ENCODE measurements at regions not wholly inside any gene's neighbourhood (a gene's known extent, or its start where the extent isn't known, plus 50 kb on each side); places are given as distances from the start of the nearest gene placed in this dataset.

GRCh38 chr5:15027764-15028163 is 156.2 kb upstream of the ANKH start:
- H3K4me3 Mint-ChIP-seq = no peak overlapping the region

GRCh38 chr5:15026944-15027343 is 155.4 kb upstream of the ANKH start:
- H3K4me2 ChIP-seq (replicated peaks; ENCODE audit: low read depth, low read length, poor library complexity, severe bottlenecking) = no peak overlapping the region
- H4K20me1 ChIP-seq (ENCODE audit: control insufficient read depth, insufficient read depth, low read length, poor library complexity, severe bottlenecking) = no peaks in the 10 kb centered on the region
- H3K27ac ChIP-seq (ENCODE audit: low read length in 2 of 2) = no peak overlapping the region
- ChIA-PET POLR2A (no interaction called here), CTCF (interaction anchor here (1.2 to 4.1 kb wide), 3 partner anchors 12 to 378 kb away, joined by 3 to 12 read pairs (median 3); no protein-coding TSS in a partner anchor)
- DNase-seq (no peak), ATAC-seq (ENCODE audit: low read depth) (no peak)
- TF ChIP-seq CTCF (IDR thresholded peaks at IDR 0.05) (no peak), EZH2 (IDR thresholded peaks at IDR 0.05; ENCODE audit: borderline replicate concordance, insufficient read depth, low read depth, low read length, poor library complexity, severe bottlenecking) (no peak)
- H3K27me3 ChIP-seq (replicated peaks in 1 of 4; ENCODE audit: control extremely low read depth in 1 of 4, control insufficient read depth in 3 of 4, insufficient read depth in 4 of 4, low read length in 3 of 4) = peaks cover 0 to 13% (median 1%) of the 10 kb centered on the region in 4 experiments
- no peaks in the 10 kb centered on the region for H3K79me2 ChIP-seq (ENCODE audit: control insufficient read depth, insufficient read depth, low read length)
- intact Hi-C loops (cut with micrococcal nuclease) = no loop called here
- peaks cover 59% of the 10 kb centered on the region for H3K27me3 Mint-ChIP-seq
- no peak overlapping the region for H2AFZ ChIP-seq (ENCODE audit: insufficient read depth, low read depth, low read length, poor library complexity, severe bottlenecking)
- no peaks in the 10 kb centered on the region for H3K4me1 Mint-ChIP-seq
- H3K9me3 ChIP-seq (ENCODE audit: control extremely low read depth in 1 of 3, control insufficient read depth in 2 of 3, insufficient read depth in 1 of 3, low read length in 2 of 3) = no peaks in the 10 kb centered on the region
- H3K4me3 ChIP-seq (ENCODE audit: control extremely low read depth in 1 of 5, extremely low read depth in 1 of 5, insufficient read depth in 1 of 5, low read depth in 2 of 5, low read length in 4 of 5) = no peak overlapping the region
- H3K9ac ChIP-seq (ENCODE audit: low read length) = no peak overlapping the region
- no peak overlapping the region for H3K4me3 Mint-ChIP-seq
- no peak overlapping the region for H3K27ac Mint-ChIP-seq
- no peaks in the 10 kb centered on the region for H3K4me1 ChIP-seq (ENCODE audit: control insufficient read depth in 2 of 2, insufficient read depth in 2 of 2, low read length in 2 of 2)
- no peaks in the 10 kb centered on the region for H3K9me3 Mint-ChIP-seq (ENCODE audit: insufficient read depth)
- WGBS (ENCODE audit: insufficient coverage) = 61% methylated on average over 5 of the region's 6 CpGs
- no peaks in the 10 kb centered on the region for H3K36me3 ChIP-seq (replicated peaks in 1 of 2; ENCODE audit: control extremely low read depth in 1 of 2, control insufficient read depth in 1 of 2, extremely low read depth in 1 of 2, insufficient read depth in 2 of 2, low read length in 1 of 2)

More at GRCh38 chr5:15027764-15028163, 156.2 kb upstream of the ANKH start:
- no peak overlapping the region for H3K27ac ChIP-seq (ENCODE audit: low read length in 2 of 2)
- no peaks in the 10 kb centered on the region for H3K4me1 ChIP-seq (ENCODE audit: control insufficient read depth in 2 of 2, insufficient read depth in 2 of 2, low read length in 2 of 2)
- no peak overlapping the region for H3K9ac ChIP-seq (ENCODE audit: low read length)
- no peak overlapping the region for H3K27ac Mint-ChIP-seq
- no peak overlapping the region for H3K4me3 ChIP-seq (ENCODE audit: control extremely low read depth in 1 of 5, extremely low read depth in 1 of 5, insufficient read depth in 1 of 5, low read depth in 2 of 5, low read length in 4 of 5)
- H2AFZ ChIP-seq (ENCODE audit: insufficient read depth, low read depth, low read length, poor library complexity, severe bottlenecking) = no peak overlapping the region
- H3K9me3 Mint-ChIP-seq (ENCODE audit: insufficient read depth) = no peaks in the 10 kb centered on the region
- H3K36me3 ChIP-seq (replicated peaks in 1 of 2; ENCODE audit: control extremely low read depth in 1 of 2, control insufficient read depth in 1 of 2, extremely low read depth in 1 of 2, insufficient read depth in 2 of 2, low read length in 1 of 2) = no peaks in the 10 kb centered on the region
- peaks cover 0 to 13% (median 1%) of the 10 kb centered on the region in 4 experiments for H3K27me3 ChIP-seq (replicated peaks in 1 of 4; ENCODE audit: control extremely low read depth in 1 of 4, control insufficient read depth in 3 of 4, insufficient read depth in 4 of 4, low read length in 3 of 4)
- H3K27me3 Mint-ChIP-seq = peaks cover 55% of the 10 kb centered on the region
- POLR2A ChIA-PET = no interaction called here
- TF ChIP-seq EZH2 (IDR thresholded peaks at IDR 0.05; ENCODE audit: borderline replicate concordance, insufficient read depth, low read depth, low read length, poor library complexity, severe bottlenecking) (no peak), CTCF (IDR thresholded peaks at IDR 0.05) (no peak)
- no peaks in the 10 kb centered on the region for H3K9me3 ChIP-seq (ENCODE audit: control extremely low read depth in 1 of 3, control insufficient read depth in 2 of 3, insufficient read depth in 1 of 3, low read length in 2 of 3)
- ATAC-seq (ENCODE audit: low read depth) (no peak), DNase-seq (no peak)
- H3K4me2 ChIP-seq (replicated peaks; ENCODE audit: low read depth, low read length, poor library complexity, severe bottlenecking) = no peak overlapping the region
- no peaks in the 10 kb centered on the region for H3K4me1 Mint-ChIP-seq
- H4K20me1 ChIP-seq (ENCODE audit: control insufficient read depth, insufficient read depth, low read length, poor library complexity, severe bottlenecking) = no peaks in the 10 kb centered on the region
- CTCF ChIA-PET = interaction anchor here (1.6 kb wide), 1 partner anchor 379 kb away, joined by 3 read pairs; no protein-coding TSS in a partner anchor
- H3K79me2 ChIP-seq (ENCODE audit: control insufficient read depth, insufficient read depth, low read length) = no peaks in the 10 kb centered on the region
- intact Hi-C loops (cut with micrococcal nuclease) = no loop called here

Measured in B cell (primary cell).